ENCODE measurements at regions not wholly inside any gene's neighbourhood (a gene's known extent, or its start where the extent isn't known, plus 50 kb on each side); places are given as distances from the start of the nearest gene placed in this dataset.

- DNase-seq (ENCODE audit: low read depth): peak; percentile 48
- no peak for TF ChIP-seq CTCF (IDR thresholded peaks at IDR 0.05; ENCODE audit: insufficient read depth, low read depth, low read length)
- no peak overlapping the region for H3K4me3 ChIP-seq (ENCODE audit: low read depth, low read length)
These were observed 201.9 kb upstream of the RBMS1 start for GRCh38 chr2:160695402-160696086.

GRCh38 chr2:160696087-160696452 lies 202.5 kb upstream of the RBMS1 start:
- peak; percentile 72 for DNase-seq (ENCODE audit: low read depth)
- TF ChIP-seq CTCF (IDR thresholded peaks at IDR 0.05; ENCODE audit: insufficient read depth, low read depth, low read length): no peak
- H3K4me3 ChIP-seq (ENCODE audit: low read depth, low read length): no peak overlapping the region

GRCh38 chr2:160697817-160698216 lies 204.2 kb upstream of the RBMS1 start:
- DNase-seq (ENCODE audit: low read depth): no peak
- no peak overlapping the region for H3K4me3 ChIP-seq (ENCODE audit: low read depth, low read length)
- no peak for TF ChIP-seq CTCF (IDR thresholded peaks at IDR 0.05; ENCODE audit: insufficient read depth, low read depth, low read length)

GRCh38 chr2:160700021-160700814 lies 206.6 kb upstream of the RBMS1 start:
- no peak for TF ChIP-seq CTCF (IDR thresholded peaks at IDR 0.05; ENCODE audit: insufficient read depth, low read depth, low read length)
- DNase-seq (ENCODE audit: low read depth): peak; percentile 30
- H3K4me3 ChIP-seq (ENCODE audit: low read depth, low read length): no peak overlapping the region

- DNase-seq (ENCODE audit: low read depth): no peak
- no peak for TF ChIP-seq CTCF (IDR thresholded peaks at IDR 0.05; ENCODE audit: insufficient read depth, low read depth, low read length)
- no peak overlapping the region for H3K4me3 ChIP-seq (ENCODE audit: low read depth, low read length)
These were observed 208.2 kb upstream of the RBMS1 start for GRCh38 chr2:160701822-160702221.

GRCh38 chr2:160702754-160703153 lies 209.1 kb upstream of the RBMS1 start:
- DNase-seq (ENCODE audit: low read depth): no peak
- no peak overlapping the region for H3K4me3 ChIP-seq (ENCODE audit: low read depth, low read length)
- TF ChIP-seq CTCF (IDR thresholded peaks at IDR 0.05; ENCODE audit: insufficient read depth, low read depth, low read length): no peak
